ENCODE measurements at regions not wholly inside any gene's neighbourhood (a gene's known extent, or its start where the extent isn't known, plus 50 kb on each side); places are given as distances from the start of the nearest gene placed in this dataset.

GRCh38 chr3:18648868-18649462 lies 223.8 kb upstream of the SATB1 start:
- TF ChIP-seq POLR2A (IDR thresholded peaks at IDR 0.05) (no peak), CTCF (IDR thresholded peaks at IDR 0.05) (no peak)

Measured in esophagus squamous epithelium (tissue), 4 donors.